ENCODE measurements at regions not wholly inside any gene's neighbourhood (a gene's known extent, or its start where the extent isn't known, plus 50 kb on each side); places are given as distances from the start of the nearest gene placed in this dataset.

GRCh38 chr9:81113453-81114124 lies 575.8 kb downstream of the TLE1 start:
- H3K4me3 ChIP-seq (replicated peaks; ENCODE audit: low read depth, low read length): no peak overlapping the region
- TF ChIP-seq CTCF (IDR thresholded peaks at IDR 0.05; ENCODE audit: low read length, missing control alignments): no peak
- DNase-seq (ENCODE audit: low read depth): no peak

- TF ChIP-seq CTCF (IDR thresholded peaks at IDR 0.05; ENCODE audit: low read length, missing control alignments): no peak
- DNase-seq (ENCODE audit: low read depth): no peak
- H3K4me3 ChIP-seq (replicated peaks; ENCODE audit: low read depth, low read length): no peak overlapping the region
Observed at GRCh38 chr9:81112627-81113452, 576.5 kb downstream of the TLE1 start.

- DNase-seq (ENCODE audit: low read depth): no peak
- TF ChIP-seq CTCF (IDR thresholded peaks at IDR 0.05; ENCODE audit: low read length, missing control alignments): no peak
Observed at GRCh38 chr9:81108821-81109220, 580.5 kb downstream of the TLE1 start.

GRCh38 chr9:81108391-81108790 lies 581.0 kb downstream of the TLE1 start:
- TF ChIP-seq CTCF (IDR thresholded peaks at IDR 0.05; ENCODE audit: low read length, missing control alignments): no peak
- H3K4me3 ChIP-seq (replicated peaks; ENCODE audit: low read depth, low read length): no peak overlapping the region
- no peak for DNase-seq (ENCODE audit: low read depth)

More at GRCh38 chr9:81108821-81109220, 580.5 kb downstream of the TLE1 start:
- H3K4me3 ChIP-seq (replicated peaks; ENCODE audit: low read depth, low read length): no peak overlapping the region

- no peak overlapping the region for H3K4me3 ChIP-seq (replicated peaks; ENCODE audit: low read depth, low read length)
- no peak for DNase-seq (ENCODE audit: low read depth)
- peak; percentile 39 for TF ChIP-seq CTCF (IDR thresholded peaks at IDR 0.05; ENCODE audit: low read length, missing control alignments)
Observed at GRCh38 chr9:81103597-81104471, 585.5 kb downstream of the TLE1 start.

- H3K4me3 ChIP-seq (replicated peaks; ENCODE audit: low read depth, low read length): no peak overlapping the region
- no peak for TF ChIP-seq CTCF (IDR thresholded peaks at IDR 0.05; ENCODE audit: low read length, missing control alignments)
- no peak for DNase-seq (ENCODE audit: low read depth)
Observed at GRCh38 chr9:81097131-81097847, 592.1 kb downstream of the TLE1 start.

Measured in fibroblast of pulmonary artery (primary cell).